ENCODE measurements at regions not wholly inside any gene's neighbourhood (a gene's known extent, or its start where the extent isn't known, plus 50 kb on each side); places are given as distances from the start of the nearest gene placed in this dataset.

GRCh38 chr2:198483051-198483450 is 678.7 kb downstream of the PLCL1 start:
- DNase-seq, result no peak

GRCh38 chr2:198479065-198479464 is 674.7 kb downstream of the PLCL1 start:
- no peak for DNase-seq

- DNase-seq, result no peak
These were observed 674.0 kb downstream of the PLCL1 start for GRCh38 chr2:198478361-198478760.

- DNase-seq, result no peak
These were observed 671.6 kb downstream of the PLCL1 start for GRCh38 chr2:198476007-198476406.

- no peak for DNase-seq
These were observed 666.9 kb downstream of the PLCL1 start for GRCh38 chr2:198471291-198471690.

GRCh38 chr2:198468136-198468535 is 663.7 kb downstream of the PLCL1 start:
- DNase-seq, result no peak

- no peak for DNase-seq
These were observed 661.6 kb downstream of the PLCL1 start for GRCh38 chr2:198465970-198466369.

- DNase-seq, result no peak
These were observed 652.0 kb downstream of the PLCL1 start for GRCh38 chr2:198456418-198456817.

GRCh38 chr2:198453866-198454265 is 649.5 kb downstream of the PLCL1 start:
- DNase-seq, result no peak

- no peak for DNase-seq
These were observed 647.9 kb downstream of the PLCL1 start for GRCh38 chr2:198452327-198452726.

GRCh38 chr2:198448789-198449188 is 644.4 kb downstream of the PLCL1 start:
- DNase-seq, result no peak

- DNase-seq, result no peak
These were observed 640.5 kb downstream of the PLCL1 start for GRCh38 chr2:198444800-198445287.

- DNase-seq, result no peak
These were observed 637.5 kb downstream of the PLCL1 start for GRCh38 chr2:198441901-198442300.

GRCh38 chr2:198441246-198441645 is 636.9 kb downstream of the PLCL1 start:
- no peak for DNase-seq

GRCh38 chr2:198440833-198441232 is 636.4 kb downstream of the PLCL1 start:
- DNase-seq, result no peak

GRCh38 chr2:198438331-198438730 is 633.9 kb downstream of the PLCL1 start:
- no peak for DNase-seq

GRCh38 chr2:198424112-198424511 is 619.7 kb downstream of the PLCL1 start:
- DNase-seq, result no peak

GRCh38 chr2:198417836-198418235 is 613.4 kb downstream of the PLCL1 start:
- DNase-seq, result no peak

- DNase-seq, result no peak
These were observed 610.6 kb downstream of the PLCL1 start for GRCh38 chr2:198414976-198415375.

GRCh38 chr2:198411936-198412335 is 607.5 kb downstream of the PLCL1 start:
- DNase-seq, result no peak

- DNase-seq, result no peak
These were observed 603.8 kb downstream of the PLCL1 start for GRCh38 chr2:198408171-198408570.

- DNase-seq, result no peak
These were observed 600.9 kb downstream of the PLCL1 start for GRCh38 chr2:198405311-198405710.

- no peak for DNase-seq
These were observed 597.3 kb downstream of the PLCL1 start for GRCh38 chr2:198401644-198402043.

GRCh38 chr2:198400999-198401398 is 596.6 kb downstream of the PLCL1 start:
- DNase-seq, result no peak

- DNase-seq, result no peak
These were observed 589.8 kb downstream of the PLCL1 start for GRCh38 chr2:198394208-198394607.

GRCh38 chr2:198390670-198391069 is 586.3 kb downstream of the PLCL1 start:
- no peak for DNase-seq

Data from CD4-positive, alpha-beta T cell treated with Interleukin-12 subunit alpha and Interleukin-12 subunit beta, for 1 hour (primary cell).